ENCODE measurements at regions not wholly inside any gene's neighbourhood (a gene's known extent, or its start where the extent isn't known, plus 50 kb on each side); places are given as distances from the start of the nearest gene placed in this dataset.

DNA sequence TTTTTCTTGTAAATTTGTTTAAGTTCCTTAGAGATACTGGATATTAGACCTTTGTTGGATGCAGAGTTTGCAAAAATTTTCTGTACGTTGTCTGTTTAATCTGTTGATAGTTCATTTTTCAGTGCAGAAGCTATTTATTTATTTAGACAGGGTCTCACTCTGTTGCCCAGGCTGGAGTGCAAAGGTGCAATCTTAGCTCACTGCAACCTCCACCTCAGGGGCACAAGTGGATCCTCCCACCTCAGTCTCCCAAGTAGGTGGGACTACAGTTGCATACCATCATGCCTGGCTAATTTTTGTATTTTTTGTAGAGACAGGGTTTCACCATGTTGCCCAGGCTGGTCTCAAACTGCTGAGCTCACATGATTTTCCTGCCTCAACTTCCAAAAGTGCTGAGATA, 568.2 kb upstream of the REG3G start:
- TF ChIP-seq, protein P1, sequence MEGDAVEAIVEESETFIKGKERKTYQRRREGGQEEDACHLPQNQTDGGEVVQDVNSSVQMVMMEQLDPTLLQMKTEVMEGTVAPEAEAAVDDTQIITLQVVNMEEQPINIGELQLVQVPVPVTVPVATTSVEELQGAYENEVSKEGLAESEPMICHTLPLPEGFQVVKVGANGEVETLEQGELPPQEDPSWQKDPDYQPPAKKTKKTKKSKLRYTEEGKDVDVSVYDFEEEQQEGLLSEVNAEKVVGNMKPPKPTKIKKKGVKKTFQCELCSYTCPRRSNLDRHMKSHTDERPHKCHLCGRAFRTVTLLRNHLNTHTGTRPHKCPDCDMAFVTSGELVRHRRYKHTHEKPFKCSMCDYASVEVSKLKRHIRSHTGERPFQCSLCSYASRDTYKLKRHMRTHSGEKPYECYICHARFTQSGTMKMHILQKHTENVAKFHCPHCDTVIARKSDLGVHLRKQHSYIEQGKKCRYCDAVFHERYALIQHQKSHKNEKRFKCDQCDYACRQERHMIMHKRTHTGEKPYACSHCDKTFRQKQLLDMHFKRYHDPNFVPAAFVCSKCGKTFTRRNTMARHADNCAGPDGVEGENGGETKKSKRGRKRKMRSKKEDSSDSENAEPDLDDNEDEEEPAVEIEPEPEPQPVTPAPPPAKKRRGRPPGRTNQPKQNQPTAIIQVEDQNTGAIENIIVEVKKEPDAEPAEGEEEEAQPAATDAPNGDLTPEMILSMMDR (conservative IDR thresholded peaks at IDR 0.05; ENCODE audit: low read depth, low read length), result no peak
- no peak for TF ChIP-seq EZH2 (IDR thresholded peaks at IDR 0.05; ENCODE audit: borderline replicate concordance, low read depth, low read length, poor library complexity, severe bottlenecking)

All from A673 (cell line).